Body of pancreas (tissue), 4 donors: ENCODE measurements at regions not wholly inside any gene's neighbourhood (a gene's known extent, or its start where the extent isn't known, plus 50 kb on each side); places are given as distances from the start of the nearest gene placed in this dataset.

ENCODE experiments used
- POLR2A ChIP-seq, 3 donors: fragments of 450-650 bp; IDR thresholded peaks; one replicate each; pipeline ENCODE4 v1.6.1; 2016; ENCODE audit warnings: antibody characterized with exemption in 3 of 3, mild to moderate bottlenecking in 2 of 3
- TF ChIP-seq, protein P1 (sequence below), 7 experiments: fragments of 450-650 bp in 4 of 7; fragments of 200-600 bp in 3 of 7; sonication (generic) in 3 of 7; IDR thresholded peaks; one replicate each; pipeline ENCODE4 v1.5.1; 2016 to 2019; ENCODE audit warnings: antibody characterized with exemption in 7 of 7

DNA sequence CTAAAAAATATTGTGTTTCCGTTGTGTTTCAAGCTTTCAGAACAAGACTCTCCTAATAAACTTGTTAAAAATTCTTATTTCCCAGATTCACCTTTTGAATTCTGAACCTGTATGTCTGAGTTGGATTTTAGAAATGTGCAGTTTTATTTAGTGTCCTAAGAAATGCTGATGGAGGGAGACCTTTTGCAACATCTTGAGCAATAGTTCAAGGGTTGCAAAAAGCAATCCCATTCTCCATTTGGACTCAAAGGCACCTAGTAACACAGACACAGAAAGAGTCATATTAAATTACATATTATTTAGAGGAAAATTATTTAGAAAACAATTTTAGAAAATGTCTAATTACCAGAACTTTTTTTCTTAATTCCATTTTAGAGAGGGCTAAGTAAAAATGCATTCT, 448.5 kb downstream of the FRK start:
- TF ChIP-seq, protein P1, sequence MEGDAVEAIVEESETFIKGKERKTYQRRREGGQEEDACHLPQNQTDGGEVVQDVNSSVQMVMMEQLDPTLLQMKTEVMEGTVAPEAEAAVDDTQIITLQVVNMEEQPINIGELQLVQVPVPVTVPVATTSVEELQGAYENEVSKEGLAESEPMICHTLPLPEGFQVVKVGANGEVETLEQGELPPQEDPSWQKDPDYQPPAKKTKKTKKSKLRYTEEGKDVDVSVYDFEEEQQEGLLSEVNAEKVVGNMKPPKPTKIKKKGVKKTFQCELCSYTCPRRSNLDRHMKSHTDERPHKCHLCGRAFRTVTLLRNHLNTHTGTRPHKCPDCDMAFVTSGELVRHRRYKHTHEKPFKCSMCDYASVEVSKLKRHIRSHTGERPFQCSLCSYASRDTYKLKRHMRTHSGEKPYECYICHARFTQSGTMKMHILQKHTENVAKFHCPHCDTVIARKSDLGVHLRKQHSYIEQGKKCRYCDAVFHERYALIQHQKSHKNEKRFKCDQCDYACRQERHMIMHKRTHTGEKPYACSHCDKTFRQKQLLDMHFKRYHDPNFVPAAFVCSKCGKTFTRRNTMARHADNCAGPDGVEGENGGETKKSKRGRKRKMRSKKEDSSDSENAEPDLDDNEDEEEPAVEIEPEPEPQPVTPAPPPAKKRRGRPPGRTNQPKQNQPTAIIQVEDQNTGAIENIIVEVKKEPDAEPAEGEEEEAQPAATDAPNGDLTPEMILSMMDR (IDR thresholded peaks at IDR 0.05), result no peak
- TF ChIP-seq POLR2A (IDR thresholded peaks at IDR 0.05), result no peak
